ENCODE measurements at regions not wholly inside any gene's neighbourhood (a gene's known extent, or its start where the extent isn't known, plus 50 kb on each side); places are given as distances from the start of the nearest gene placed in this dataset.

DNA sequence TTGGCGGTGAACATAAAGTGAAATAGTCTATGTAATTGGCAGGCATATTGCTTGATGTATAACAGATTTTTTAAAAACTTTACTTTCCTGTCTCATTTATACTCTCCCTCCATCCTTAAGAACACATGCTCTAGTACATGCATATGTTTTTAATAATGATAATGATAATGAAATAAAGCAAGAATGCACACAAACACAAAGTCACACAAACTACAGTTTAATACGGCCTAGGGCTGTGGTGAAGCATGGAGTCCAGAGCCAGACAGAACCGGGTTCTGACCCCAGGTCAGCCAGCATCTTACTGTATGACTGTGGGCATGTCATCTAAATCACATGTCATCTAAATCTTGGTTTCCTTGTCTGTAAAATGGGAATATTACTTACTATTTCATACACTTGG, 324.9 kb upstream of the NFIA start:
- Histone ChIP-seq H3K36me3 (ENCODE audit: control insufficient read depth in 1 of 2, insufficient read depth in 2 of 2, low read length in 2 of 2) (no peaks in the 10 kb centered on the region), H3K9ac (ENCODE audit: low read length) (no peak overlapping the region), H3K4me3 (replicated peaks in 1 of 2; ENCODE audit: low read depth in 1 of 2, low read length in 2 of 2) (no peak overlapping the region), H3K9me3 (ENCODE audit: control insufficient read depth in 1 of 2, insufficient read depth in 1 of 2, low read depth in 1 of 2, low read length in 2 of 2) (no peaks in the 10 kb centered on the region), H3K79me2 (ENCODE audit: insufficient read depth, low read length) (no peaks in the 10 kb centered on the region), H3K27me3 (ENCODE audit: insufficient read depth, low read length) (no peaks in the 10 kb centered on the region; the same call in 1 of the 2 replicates), H4K20me1 (ENCODE audit: insufficient read depth) (no peaks in the 10 kb centered on the region), H3K9me2 (ENCODE audit: insufficient read depth) (no peaks in the 10 kb centered on the region), H3K27ac (ENCODE audit: low read depth, low read length) (no peak overlapping the region), H3K4me1 (ENCODE audit: control insufficient read depth in 1 of 2, insufficient read depth in 2 of 2, low read length in 2 of 2) (no peaks in the 10 kb centered on the region), H2AFZ (ENCODE audit: low read depth, low read length, poor library complexity, severe bottlenecking) (no peak overlapping the region), H3K4me2 (ENCODE audit: low read length) (no peak overlapping the region)
- ChIA-PET POLR2A (no interaction called here), CTCF (no interaction called here), RAD21 (ENCODE audit: low non-redundant PET in 1 of 2, low total read pairs in 2 of 2, uncharacterized antibody in 2 of 2, unreplicated experiment in 2 of 2) (no interaction called here)
- ATAC-seq (no peak), DNase-seq (ENCODE audit: low read depth, low spot score) (no peak)
- no TSS peak for BruUV-seq (replicated peaks)
- TF ChIP-seq FOSL1 (IDR thresholded peaks at IDR 0.05; ENCODE audit: low read depth): no peak
- TF ChIP-seq SRF (IDR thresholded peaks at IDR 0.05; ENCODE audit: low read depth): no peak
- no peak for TF ChIP-seq SP1 (IDR thresholded peaks at IDR 0.05; ENCODE audit: low read depth)
- no peak for TF ChIP-seq ZFX (IDR thresholded peaks at IDR 0.05)
- TF ChIP-seq CBX3 (IDR thresholded peaks at IDR 0.05; ENCODE audit: low read depth): no peak
- TF ChIP-seq, protein P1, sequence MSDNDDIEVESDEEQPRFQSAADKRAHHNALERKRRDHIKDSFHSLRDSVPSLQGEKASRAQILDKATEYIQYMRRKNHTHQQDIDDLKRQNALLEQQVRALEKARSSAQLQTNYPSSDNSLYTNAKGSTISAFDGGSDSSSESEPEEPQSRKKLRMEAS (IDR thresholded peaks at IDR 0.05): no peak
- no peak for TF ChIP-seq ATF3 (IDR thresholded peaks at IDR 0.05)
- TF ChIP-seq EZH2 (IDR thresholded peaks at IDR 0.05): no peak
- TF ChIP-seq SIN3A (IDR thresholded peaks at IDR 0.05; ENCODE audit: low read depth): no peak
- no peak for TF ChIP-seq YY1 (IDR thresholded peaks at IDR 0.05; ENCODE audit: extremely low read depth, insufficient replicate concordance, low read depth, low read length)
- TF ChIP-seq EGR1 (IDR thresholded peaks at IDR 0.05; ENCODE audit: low read depth): no peak
- intact Hi-C loops (cut with micrococcal nuclease): no loop called here

- POLR2A ChIA-PET: no interaction called here
- Histone ChIP-seq H4K20me1 (ENCODE audit: insufficient read depth) (no peaks in the 10 kb centered on the region), H3K9ac (ENCODE audit: low read length) (no peak overlapping the region), H3K4me2 (ENCODE audit: low read length) (no peak overlapping the region), H3K4me1 (ENCODE audit: control insufficient read depth in 1 of 2, insufficient read depth in 2 of 2, low read length in 2 of 2) (no peaks in the 10 kb centered on the region), H2AFZ (ENCODE audit: low read depth, low read length, poor library complexity, severe bottlenecking) (no peak overlapping the region), H3K4me3 (replicated peaks in 1 of 2; ENCODE audit: low read depth in 1 of 2, low read length in 2 of 2) (no peak overlapping the region), H3K9me2 (ENCODE audit: insufficient read depth) (no peaks in the 10 kb centered on the region), H3K79me2 (ENCODE audit: insufficient read depth, low read length) (no peaks in the 10 kb centered on the region), H3K27ac (ENCODE audit: low read depth, low read length) (no peak overlapping the region), H3K36me3 (ENCODE audit: control insufficient read depth in 1 of 2, insufficient read depth in 2 of 2, low read length in 2 of 2) (no peaks in the 10 kb centered on the region), H3K9me3 (ENCODE audit: control insufficient read depth in 1 of 2, insufficient read depth in 1 of 2, low read depth in 1 of 2, low read length in 2 of 2) (no peaks in the 10 kb centered on the region), H3K27me3 (ENCODE audit: insufficient read depth, low read length) (no peaks in the 10 kb centered on the region)
- no TSS peak for BruUV-seq (replicated peaks)
- TF ChIP-seq SP1 (IDR thresholded peaks at IDR 0.05; ENCODE audit: low read depth): no peak
- ATAC-seq (no peak), DNase-seq (ENCODE audit: low read depth, low spot score) (no peak)
- intact Hi-C loops (cut with micrococcal nuclease): no loop called here
- RAD21 ChIA-PET (ENCODE audit: low non-redundant PET in 1 of 2, low total read pairs in 2 of 2, uncharacterized antibody in 2 of 2, unreplicated experiment in 2 of 2): no interaction called here
- CTCF ChIA-PET: interaction anchor here (1.7 kb wide), 1 partner anchor 12 kb away, joined by 6 read pairs; no protein-coding TSS in a partner anchor
These were observed 329.1 kb upstream of the NFIA start for GRCh38 chr1:60753036-60753900.

Data from HCT116 (cell line).